ENCODE measurements at regions not wholly inside any gene's neighbourhood (a gene's known extent, or its start where the extent isn't known, plus 50 kb on each side); places are given as distances from the start of the nearest gene placed in this dataset.

DNA sequence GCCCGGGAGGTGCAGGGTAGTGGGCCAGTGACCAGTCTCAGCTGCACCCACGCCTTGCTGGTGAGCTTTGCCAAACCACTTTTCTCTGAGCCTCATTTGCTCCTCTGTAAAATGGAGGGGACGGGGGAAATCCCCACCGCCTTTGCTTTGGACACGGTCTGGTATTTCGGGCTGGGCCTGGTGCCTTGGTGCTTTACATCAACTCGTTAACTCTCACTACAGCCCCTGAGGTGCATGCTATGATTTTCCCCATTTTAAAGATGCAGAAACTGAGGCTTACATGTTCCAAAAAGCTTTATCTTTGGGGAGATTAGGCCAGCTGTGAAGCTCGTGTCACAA is 116.1 kb upstream of the RUNX3 start:
- Histone ChIP-seq H3K27me3 (ENCODE audit: control insufficient read depth, insufficient read depth, low read length) (peaks cover 28% of the 10 kb centered on the region), H3K9me3 (ENCODE audit: control insufficient read depth, insufficient read depth, low read length) (peaks cover 8% of the 10 kb centered on the region), H3K4me3 (ENCODE audit: low read depth, low read length) (no peak overlapping the region), H3K27ac (ENCODE audit: low read depth, low read length) (no peak overlapping the region)
- TF ChIP-seq, protein P1, sequence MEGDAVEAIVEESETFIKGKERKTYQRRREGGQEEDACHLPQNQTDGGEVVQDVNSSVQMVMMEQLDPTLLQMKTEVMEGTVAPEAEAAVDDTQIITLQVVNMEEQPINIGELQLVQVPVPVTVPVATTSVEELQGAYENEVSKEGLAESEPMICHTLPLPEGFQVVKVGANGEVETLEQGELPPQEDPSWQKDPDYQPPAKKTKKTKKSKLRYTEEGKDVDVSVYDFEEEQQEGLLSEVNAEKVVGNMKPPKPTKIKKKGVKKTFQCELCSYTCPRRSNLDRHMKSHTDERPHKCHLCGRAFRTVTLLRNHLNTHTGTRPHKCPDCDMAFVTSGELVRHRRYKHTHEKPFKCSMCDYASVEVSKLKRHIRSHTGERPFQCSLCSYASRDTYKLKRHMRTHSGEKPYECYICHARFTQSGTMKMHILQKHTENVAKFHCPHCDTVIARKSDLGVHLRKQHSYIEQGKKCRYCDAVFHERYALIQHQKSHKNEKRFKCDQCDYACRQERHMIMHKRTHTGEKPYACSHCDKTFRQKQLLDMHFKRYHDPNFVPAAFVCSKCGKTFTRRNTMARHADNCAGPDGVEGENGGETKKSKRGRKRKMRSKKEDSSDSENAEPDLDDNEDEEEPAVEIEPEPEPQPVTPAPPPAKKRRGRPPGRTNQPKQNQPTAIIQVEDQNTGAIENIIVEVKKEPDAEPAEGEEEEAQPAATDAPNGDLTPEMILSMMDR (IDR thresholded peaks at IDR 0.05; ENCODE audit: low read depth, low read length), result no peak
- ChIA-PET CTCF (interaction anchor here (1.4 kb wide), 1 partner anchor 114 kb away, joined by 3 read pairs; no protein-coding TSS in a partner anchor), POLR2A (interaction anchor here (0.6 kb wide), 1 partner anchor 306 kb away, joined by 4 read pairs; no protein-coding TSS in a partner anchor)
- no peak for DNase-seq (ENCODE audit: low read depth, low spot score)

DNA sequence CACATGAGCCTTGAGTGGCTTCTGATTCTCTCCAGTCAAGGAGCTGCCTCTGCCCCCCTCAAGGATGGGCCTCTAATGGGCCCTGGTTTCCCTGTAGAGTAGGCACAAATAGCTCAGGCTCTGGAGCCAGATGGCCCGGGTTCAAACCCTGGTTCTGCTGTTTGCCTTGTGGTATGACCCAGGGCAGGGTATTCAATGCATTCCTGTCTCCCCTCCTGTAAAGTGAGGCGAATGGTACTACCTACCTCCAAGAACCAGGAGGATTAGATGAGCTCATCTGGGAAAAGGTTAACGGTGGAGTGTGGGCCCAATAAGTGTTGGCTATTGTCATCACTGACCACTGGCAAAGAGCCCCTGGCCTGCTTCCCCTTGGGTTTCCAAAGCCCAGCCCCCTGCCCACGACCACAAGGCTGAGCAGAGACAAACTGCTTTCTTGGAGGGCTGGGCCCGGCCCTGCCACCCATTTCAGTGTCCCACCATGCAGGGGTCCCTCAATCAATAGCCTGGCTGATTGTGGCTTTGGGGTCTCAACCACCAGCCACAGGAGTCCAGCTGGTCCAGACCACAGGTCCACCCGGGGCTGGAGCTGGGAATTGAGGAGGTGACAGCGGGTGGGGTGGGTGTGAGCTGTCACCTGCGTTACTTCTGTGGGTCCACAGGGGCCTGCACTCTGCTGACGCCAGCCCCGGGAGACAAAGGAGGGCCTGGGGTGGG is 115.6 kb upstream of the RUNX3 start:
- POLR2A ChIA-PET, result interaction anchor here (0.6 kb wide), 1 partner anchor 306 kb away, joined by 4 read pairs; no protein-coding TSS in a partner anchor
- CTCF ChIA-PET, result interaction anchor here (1.4 kb wide), 1 partner anchor 113 kb away, joined by 3 read pairs; no protein-coding TSS in a partner anchor

DNA sequence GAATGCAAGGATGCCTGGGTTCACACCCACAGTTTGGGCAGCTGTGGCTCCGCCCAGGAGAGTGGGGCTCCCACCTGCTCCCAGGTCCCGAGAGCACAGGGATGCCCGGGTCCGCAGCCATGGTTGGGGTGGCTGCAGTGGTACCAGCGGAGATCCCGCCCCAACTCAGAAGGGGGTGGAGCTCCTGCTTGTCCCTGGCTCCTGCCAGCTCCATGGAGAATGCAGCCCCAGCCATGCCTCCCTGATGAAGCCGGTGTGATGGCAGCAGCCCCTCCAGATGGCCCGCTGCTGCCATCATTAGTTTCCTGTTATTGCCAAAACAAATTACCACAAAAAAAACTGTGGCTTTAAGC is 113.1 kb upstream of the RUNX3 start:
- POLR2A ChIA-PET, result no interaction called here
- TF ChIP-seq, protein P1 (IDR thresholded peaks at IDR 0.05; ENCODE audit: low read depth, low read length), result no peak
- CTCF ChIA-PET, result no interaction called here
- DNase-seq (ENCODE audit: low read depth, low spot score), result no peak
- Histone ChIP-seq H3K4me3 (ENCODE audit: low read depth, low read length) (no peak overlapping the region), H3K27ac (ENCODE audit: low read depth, low read length) (no peak overlapping the region), H3K27me3 (ENCODE audit: control insufficient read depth, insufficient read depth, low read length) (peaks cover 15% of the 10 kb centered on the region), H3K9me3 (ENCODE audit: control insufficient read depth, insufficient read depth, low read length) (peaks cover 8% of the 10 kb centered on the region)

More for the DNA sequence above, 115.6 kb upstream of the RUNX3 start:
- DNase-seq (ENCODE audit: low read depth, low spot score), result no peak
- Histone ChIP-seq H3K27me3 (ENCODE audit: control insufficient read depth, insufficient read depth, low read length) (peaks cover 24% of the 10 kb centered on the region), H3K4me3 (ENCODE audit: low read depth, low read length) (no peak overlapping the region), H3K27ac (ENCODE audit: low read depth, low read length) (no peak overlapping the region), H3K9me3 (ENCODE audit: control insufficient read depth, insufficient read depth, low read length) (peaks cover 8% of the 10 kb centered on the region)
- TF ChIP-seq, protein P1 (IDR thresholded peaks at IDR 0.05; ENCODE audit: low read depth, low read length), result no peak

DNA sequence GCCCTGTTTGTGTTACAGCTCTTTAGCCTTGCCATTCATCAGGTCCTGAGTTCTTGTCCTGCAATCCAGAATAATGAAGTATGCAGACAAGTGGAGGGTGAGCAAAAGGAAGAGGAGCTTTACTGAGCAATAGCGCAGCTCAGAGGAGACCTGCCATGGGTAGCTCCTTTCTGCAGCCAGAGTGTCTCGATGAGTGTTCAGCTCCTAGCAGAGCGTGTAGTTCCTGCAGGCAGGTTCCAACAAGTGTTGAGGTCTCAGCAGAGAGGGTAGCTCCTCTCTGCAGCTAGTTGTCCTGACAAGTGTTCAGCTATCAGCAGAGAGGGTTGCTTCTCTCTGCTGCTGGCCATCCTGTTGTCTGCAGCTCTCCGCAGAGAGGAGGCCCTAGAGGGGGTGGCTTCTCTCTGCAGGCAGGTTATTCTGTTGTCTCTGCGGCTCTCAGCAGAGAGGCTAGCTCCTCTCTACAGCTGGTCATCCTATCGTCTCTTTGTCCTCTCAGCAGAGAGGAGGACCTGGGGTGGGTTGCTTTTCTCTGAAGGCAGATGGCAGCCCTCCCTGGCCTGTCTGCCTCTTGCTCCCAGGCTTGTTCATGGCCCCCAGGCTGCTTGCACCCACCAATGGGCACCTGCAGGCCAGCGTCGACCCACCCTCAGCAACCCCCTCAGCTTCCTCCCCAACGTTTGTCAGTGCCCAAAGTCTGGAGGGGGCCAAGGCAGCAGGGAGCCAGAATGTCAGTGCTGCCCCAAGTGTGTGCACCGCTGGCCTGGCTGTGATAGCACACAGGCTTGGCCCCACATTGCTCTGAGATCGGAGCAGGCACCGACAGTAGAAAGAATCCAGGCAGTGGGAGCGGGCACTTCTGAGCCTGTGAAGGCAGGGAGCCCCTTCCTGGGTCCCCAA is 112.5 kb upstream of the RUNX3 start:
- CTCF ChIA-PET, result interaction anchor here (0.6 kb wide), 1 partner anchor 339 kb away, joined by 4 read pairs; no protein-coding TSS in a partner anchor
- Histone ChIP-seq H3K4me3 (ENCODE audit: low read depth, low read length) (no peak overlapping the region), H3K27ac (ENCODE audit: low read depth, low read length) (no peak overlapping the region), H3K9me3 (ENCODE audit: control insufficient read depth, insufficient read depth, low read length) (peaks cover 8% of the 10 kb centered on the region), H3K27me3 (ENCODE audit: control insufficient read depth, insufficient read depth, low read length) (peaks cover 12% of the 10 kb centered on the region)
- POLR2A ChIA-PET, result no interaction called here
- no peak for DNase-seq (ENCODE audit: low read depth, low spot score)
- TF ChIP-seq, protein P1 (IDR thresholded peaks at IDR 0.05; ENCODE audit: low read depth, low read length), result no peak

DNA sequence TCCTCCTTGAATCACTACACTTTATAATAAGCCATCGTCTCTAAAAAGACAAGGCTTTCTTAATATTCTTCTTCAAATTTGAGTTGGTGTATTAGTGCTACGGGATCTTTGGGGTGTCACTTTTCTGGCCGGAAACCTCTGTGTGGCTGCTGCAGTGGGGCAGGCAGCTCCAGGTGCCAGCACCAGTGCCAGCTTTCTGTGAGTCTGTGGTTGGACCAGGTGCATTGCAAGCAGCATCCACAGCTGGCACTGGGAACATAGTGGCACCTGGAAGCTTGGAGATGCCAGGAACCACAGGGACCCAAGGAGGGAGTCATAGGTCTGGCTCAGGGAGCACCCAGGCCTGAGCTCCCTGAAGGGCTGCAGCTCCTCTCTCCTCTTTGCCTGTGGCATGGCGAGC is 111.8 kb upstream of the RUNX3 start:
- TF ChIP-seq, protein P1 (IDR thresholded peaks at IDR 0.05; ENCODE audit: low read depth, low read length), result no peak
- no peak for DNase-seq (ENCODE audit: low read depth, low spot score)
- Histone ChIP-seq H3K9me3 (ENCODE audit: control insufficient read depth, insufficient read depth, low read length) (peaks cover 8% of the 10 kb centered on the region), H3K27ac (ENCODE audit: low read depth, low read length) (no peak overlapping the region), H3K27me3 (ENCODE audit: control insufficient read depth, insufficient read depth, low read length) (peaks cover 10% of the 10 kb centered on the region), H3K4me3 (ENCODE audit: low read depth, low read length) (no peak overlapping the region)
- CTCF ChIA-PET, result interaction anchor here (0.6 kb wide), 1 partner anchor 340 kb away, joined by 4 read pairs; no protein-coding TSS in a partner anchor
- POLR2A ChIA-PET, result no interaction called here
